Astrocyte (in vitro differentiated cells and primary cell): ENCODE measurements at regions not wholly inside any gene's neighbourhood (a gene's known extent, or its start where the extent isn't known, plus 50 kb on each side); places are given as distances from the start of the nearest gene placed in this dataset.

ENCODE experiments used
- DNase-seq: peaks from one replicate; pipeline ENCODE4 v3.0.0-alpha.2; 2010; ENCODE audit warnings: low read depth
- FAIRE-seq: peaks from 2 replicates; lab custom pipeline; 2011; peaks lifted over from hg19 to GRCh38; lab: Jason Lieb, UNC
- H2AFZ ChIP-seq: 2 replicates; pipeline ENCODE4 v1.6.0; 2012; ENCODE audit warnings: low read depth, low read length, inconsistent platforms
- H3K27ac ChIP-seq: 2 replicates; pipeline ENCODE4 v1.5.1; 2011; ENCODE audit warnings: low read depth, low read length, inconsistent platforms
- H3K27me3 ChIP-seq: 2 replicates; pipeline ENCODE4 v1.6.0; 2011; ENCODE audit warnings: low read length, inconsistent platforms; ENCODE audit not compliant: insufficient read depth
- H3K36me3 ChIP-seq: 2 replicates; pipeline ENCODE4 v1.5.1; 2011; ENCODE audit warnings: low read length, inconsistent platforms; ENCODE audit not compliant: insufficient read depth
- H3K4me1 ChIP-seq: 2 replicates; pipeline ENCODE4 v1.5.1; 2011; ENCODE audit warnings: low read length, inconsistent platforms; ENCODE audit not compliant: insufficient read depth
- H3K4me2 ChIP-seq: 2 replicates; pipeline ENCODE4 v1.6.0; 2012; ENCODE audit warnings: low read length, inconsistent platforms
- H3K4me3 ChIP-seq: 2 replicates; pipeline ENCODE4 v1.5.1; 2011; ENCODE audit warnings: low read depth, mild to moderate bottlenecking, low read length, inconsistent platforms; ENCODE audit not compliant: insufficient read depth
- H3K79me2 ChIP-seq: 2 replicates; pipeline ENCODE4 v1.6.0; 2012; ENCODE audit warnings: mild to moderate bottlenecking, low read length, inconsistent platforms; ENCODE audit not compliant: insufficient read depth
- H3K9ac ChIP-seq: 2 replicates; pipeline ENCODE4 v1.6.0; 2012; ENCODE audit warnings: mild to moderate bottlenecking, low read length, inconsistent platforms
- H3K9me3 ChIP-seq: 2 replicates; pipeline ENCODE4 v1.5.1; 2012; ENCODE audit warnings: low read depth, mild to moderate bottlenecking, low read length, inconsistent platforms; ENCODE audit not compliant: insufficient read depth
- H4K20me1 ChIP-seq: 2 replicates; pipeline ENCODE4 v1.6.0; 2012; ENCODE audit warnings: low read length, inconsistent platforms; ENCODE audit not compliant: insufficient read depth
- H3K27ac Mint-ChIP-seq: one replicate; pipeline ENCODE4 v1.8.0; 2021; ENCODE audit warnings: mild to moderate bottlenecking, mixed read lengths; ENCODE audit not compliant: unreplicated experiment
- H3K27me3 Mint-ChIP-seq: one replicate; pipeline ENCODE4 v1.8.0; 2021; ENCODE audit warnings: low read depth, mixed read lengths; ENCODE audit not compliant: unreplicated experiment
- H3K36me3 Mint-ChIP-seq: one replicate; pipeline ENCODE4 v1.8.0; 2021; ENCODE audit warnings: low read depth, mixed read lengths; ENCODE audit not compliant: unreplicated experiment
- H3K4me1 Mint-ChIP-seq: one replicate; pipeline ENCODE4 v1.8.0; 2021; ENCODE audit warnings: low read depth, mixed read lengths; ENCODE audit not compliant: unreplicated experiment
- H3K4me3 Mint-ChIP-seq: one replicate; pipeline ENCODE4 v1.8.0; 2021; ENCODE audit warnings: mild to moderate bottlenecking, moderate library complexity, mixed read lengths; ENCODE audit not compliant: unreplicated experiment
- H3K9me3 Mint-ChIP-seq: one replicate; pipeline ENCODE4 v1.8.0; 2021; ENCODE audit warnings: mild to moderate bottlenecking, mixed read lengths; ENCODE audit not compliant: unreplicated experiment
- EZH2 ChIP-seq: IDR thresholded peaks from 2 replicates; pipeline ENCODE4 v1.6.1; 2012; ENCODE audit warnings: mild to moderate bottlenecking, low read length, inconsistent platforms; ENCODE audit not compliant: insufficient read depth
- TF ChIP-seq, protein P1 (sequence below): IDR thresholded peaks from 2 replicates; pipeline ENCODE4 v1.5.1; 2011; ENCODE audit warnings: low read depth, mild to moderate bottlenecking, inconsistent platforms, low read length, moderate library complexity; ENCODE audit not compliant: insufficient read depth

DNA sequence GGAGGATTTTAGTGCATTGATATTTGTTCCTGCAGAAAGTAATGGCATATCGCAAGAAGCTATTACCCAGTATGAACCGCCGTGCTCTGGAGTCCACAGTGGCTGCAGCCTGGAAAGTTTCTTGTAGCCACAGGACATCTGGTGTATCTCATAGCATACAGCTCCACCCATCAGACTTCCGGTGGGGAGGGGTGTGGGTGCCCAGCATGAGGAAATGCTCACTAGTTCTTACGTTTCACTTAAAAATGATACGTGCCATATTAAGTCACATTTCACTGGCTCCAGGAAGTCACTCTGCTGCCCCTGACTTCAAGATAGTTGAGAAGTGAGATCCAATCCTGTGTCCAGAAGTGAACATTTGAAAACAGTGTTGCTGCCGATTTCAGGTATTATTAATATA, 990.4 kb downstream of the GBE1 start:
- Mint-ChIP-seq H3K36me3 (no peaks in the 10 kb centered on the region), H3K9me3 (no peaks in the 10 kb centered on the region), H3K4me3 (no peak overlapping the region), H3K27ac (no peak overlapping the region), H3K4me1 (no peaks in the 10 kb centered on the region), H3K27me3 (no peaks in the 10 kb centered on the region)
- Histone ChIP-seq H3K4me2 (no peak overlapping the region), H3K79me2 (no peaks in the 10 kb centered on the region), H3K4me1 (no peaks in the 10 kb centered on the region), H3K36me3 (no peaks in the 10 kb centered on the region), H3K27me3 (no peaks in the 10 kb centered on the region), H3K4me3 (no peak overlapping the region), H3K9me3 (no peaks in the 10 kb centered on the region), H2AFZ (no peak overlapping the region), H3K9ac (no peak overlapping the region), H3K27ac (no peak overlapping the region), H4K20me1 (no peaks in the 10 kb centered on the region)
- DNase-seq (no peak), FAIRE-seq (no peak)
- TF ChIP-seq EZH2: no peak

DNA sequence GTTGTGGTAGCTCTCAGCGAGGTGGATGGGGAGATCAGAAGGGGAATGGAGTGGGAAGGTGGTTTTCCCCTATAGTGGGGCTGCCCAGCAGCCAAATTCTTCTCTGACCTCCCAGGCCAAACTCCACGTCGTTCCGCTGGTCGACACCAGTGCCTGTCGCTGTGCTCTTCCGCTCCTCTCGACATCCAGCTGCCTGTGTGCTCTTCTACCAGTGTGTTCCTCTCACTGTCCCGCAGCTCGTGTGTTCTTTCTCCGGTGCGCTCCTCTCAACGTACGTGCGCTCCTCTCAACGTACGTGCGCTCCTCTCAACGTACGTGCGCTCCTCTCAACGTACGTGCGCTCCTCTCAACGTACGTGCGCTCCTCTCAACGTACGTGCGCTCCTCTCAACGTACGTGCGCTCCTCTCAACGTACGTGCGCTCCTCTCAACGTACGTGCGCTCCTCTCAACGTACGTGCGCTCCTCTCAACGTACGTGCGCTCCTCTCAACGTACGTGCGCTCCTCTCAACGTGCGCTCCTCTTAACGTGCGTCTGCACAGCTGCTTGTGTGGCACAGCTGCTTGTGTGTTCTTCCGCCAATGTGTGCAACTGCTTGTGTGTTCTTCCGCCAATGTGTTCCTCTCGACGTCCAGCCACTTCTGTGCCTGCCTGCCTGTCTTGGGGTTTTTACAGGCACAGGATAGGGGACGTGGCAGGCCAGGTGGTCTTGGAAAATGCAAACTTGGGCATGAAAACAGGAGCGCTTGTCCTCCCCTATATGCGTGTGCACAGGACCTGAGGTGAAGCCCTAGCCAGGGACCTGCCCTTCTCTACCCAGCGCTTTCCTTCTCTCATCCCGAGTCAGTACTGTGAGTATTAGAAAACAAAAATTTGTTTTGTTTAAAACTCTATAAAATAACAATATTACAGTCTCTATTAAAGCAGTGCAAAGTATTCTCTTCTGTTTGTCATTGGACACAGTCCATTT, 991.1 kb downstream of the GBE1 start:
- Histone ChIP-seq H2AFZ (no peak overlapping the region), H3K9ac (no peak overlapping the region), H3K36me3 (no peaks in the 10 kb centered on the region), H3K9me3 (no peaks in the 10 kb centered on the region), H4K20me1 (no peaks in the 10 kb centered on the region), H3K27me3 (no peaks in the 10 kb centered on the region), H3K4me1 (no peaks in the 10 kb centered on the region), H3K27ac (no peak overlapping the region), H3K79me2 (no peaks in the 10 kb centered on the region), H3K4me2 (no peak overlapping the region), H3K4me3 (no peak overlapping the region)
- Mint-ChIP-seq H3K9me3 (no peaks in the 10 kb centered on the region), H3K36me3 (no peaks in the 10 kb centered on the region), H3K27me3 (no peaks in the 10 kb centered on the region), H3K27ac (no peak overlapping the region), H3K4me3 (peak overlapping the region; percentile 61), H3K4me1 (no peaks in the 10 kb centered on the region)
- DNase-seq: no peak
- FAIRE-seq: no peak
- TF ChIP-seq EZH2: no peak
- TF ChIP-seq, protein P1, sequence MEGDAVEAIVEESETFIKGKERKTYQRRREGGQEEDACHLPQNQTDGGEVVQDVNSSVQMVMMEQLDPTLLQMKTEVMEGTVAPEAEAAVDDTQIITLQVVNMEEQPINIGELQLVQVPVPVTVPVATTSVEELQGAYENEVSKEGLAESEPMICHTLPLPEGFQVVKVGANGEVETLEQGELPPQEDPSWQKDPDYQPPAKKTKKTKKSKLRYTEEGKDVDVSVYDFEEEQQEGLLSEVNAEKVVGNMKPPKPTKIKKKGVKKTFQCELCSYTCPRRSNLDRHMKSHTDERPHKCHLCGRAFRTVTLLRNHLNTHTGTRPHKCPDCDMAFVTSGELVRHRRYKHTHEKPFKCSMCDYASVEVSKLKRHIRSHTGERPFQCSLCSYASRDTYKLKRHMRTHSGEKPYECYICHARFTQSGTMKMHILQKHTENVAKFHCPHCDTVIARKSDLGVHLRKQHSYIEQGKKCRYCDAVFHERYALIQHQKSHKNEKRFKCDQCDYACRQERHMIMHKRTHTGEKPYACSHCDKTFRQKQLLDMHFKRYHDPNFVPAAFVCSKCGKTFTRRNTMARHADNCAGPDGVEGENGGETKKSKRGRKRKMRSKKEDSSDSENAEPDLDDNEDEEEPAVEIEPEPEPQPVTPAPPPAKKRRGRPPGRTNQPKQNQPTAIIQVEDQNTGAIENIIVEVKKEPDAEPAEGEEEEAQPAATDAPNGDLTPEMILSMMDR: no peak

DNA sequence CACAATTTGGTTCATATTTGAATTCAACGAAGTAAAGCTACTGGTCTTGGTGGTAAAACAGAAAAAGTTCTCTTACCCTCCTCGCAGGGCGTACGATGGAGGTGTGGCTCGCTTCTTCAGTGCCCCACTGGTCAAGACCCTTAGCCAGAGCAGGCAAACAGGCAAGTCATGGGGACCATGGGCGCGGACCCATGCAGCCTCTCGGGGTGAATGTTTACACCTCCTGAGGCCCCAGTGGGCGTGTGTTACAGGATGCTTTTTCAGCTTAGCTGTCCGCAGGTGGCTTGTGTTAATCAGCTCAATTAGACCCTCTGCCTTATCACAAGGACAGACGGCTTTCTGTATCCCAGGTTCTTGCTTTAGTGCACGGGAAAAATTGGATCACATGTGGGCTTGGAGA, 991.8 kb downstream of the GBE1 start:
- Histone ChIP-seq H3K9ac (no peak overlapping the region), H3K27ac (no peak overlapping the region), H3K4me1 (no peaks in the 10 kb centered on the region), H3K79me2 (no peaks in the 10 kb centered on the region), H3K4me2 (no peak overlapping the region), H3K27me3 (no peaks in the 10 kb centered on the region), H3K4me3 (no peak overlapping the region), H3K36me3 (no peaks in the 10 kb centered on the region), H4K20me1 (no peaks in the 10 kb centered on the region), H2AFZ (no peak overlapping the region), H3K9me3 (no peaks in the 10 kb centered on the region)
- FAIRE-seq (no peak), DNase-seq (no peak)
- Mint-ChIP-seq H3K4me3 (peak overlapping the region; percentile 40), H3K4me1 (no peaks in the 10 kb centered on the region), H3K36me3 (no peaks in the 10 kb centered on the region), H3K27ac (no peak overlapping the region), H3K9me3 (no peaks in the 10 kb centered on the region), H3K27me3 (no peaks in the 10 kb centered on the region)
- TF ChIP-seq, protein P1: no peak
- TF ChIP-seq EZH2: no peak
